Endothelial cell (in vitro differentiated cells): ENCODE measurements at regions not wholly inside any gene's neighbourhood (a gene's known extent, or its start where the extent isn't known, plus 50 kb on each side); places are given as distances from the start of the nearest gene placed in this dataset.

Experiments used
- DNase-seq: peaks from one replicate; pipeline ENCODE4 v3.0.0; 2021; ENCODE audit warnings: low spot score
- H3K27ac Mint-ChIP-seq: one replicate; pipeline ENCODE4 v1.8.0; 2021; ENCODE audit warnings: mixed read lengths, inconsistent platforms; ENCODE audit not compliant: unreplicated experiment
- H3K27me3 Mint-ChIP-seq: one replicate; pipeline ENCODE4 v1.8.0; 2021; ENCODE audit warnings: mild to moderate bottlenecking, moderate library complexity, mixed read lengths, inconsistent platforms; ENCODE audit not compliant: unreplicated experiment
- H3K36me3 Mint-ChIP-seq: one replicate; pipeline ENCODE4 v1.8.0; 2021; ENCODE audit warnings: mild to moderate bottlenecking, low read depth, mixed read lengths, inconsistent platforms; ENCODE audit not compliant: unreplicated experiment
- H3K4me1 Mint-ChIP-seq: one replicate; pipeline ENCODE4 v1.8.0; 2021; ENCODE audit warnings: mild to moderate bottlenecking, mixed read lengths, inconsistent platforms; ENCODE audit not compliant: unreplicated experiment
- H3K4me3 Mint-ChIP-seq: one replicate; pipeline ENCODE4 v1.8.0; 2021; ENCODE audit warnings: mild to moderate bottlenecking, mixed read lengths, inconsistent platforms; ENCODE audit not compliant: unreplicated experiment
- H3K9me3 Mint-ChIP-seq: one replicate; pipeline ENCODE4 v1.8.0; 2021; ENCODE audit warnings: mixed read lengths, inconsistent platforms; ENCODE audit not compliant: unreplicated experiment
- TF ChIP-seq, protein P1 (sequence below): fragments of 200-600 bp; sonication (generic); IDR thresholded peaks from one replicate; pipeline ENCODE4 v1.5.0; 2021; ENCODE audit warnings: antibody characterized with exemption; ENCODE audit not compliant: unreplicated experiment

DNA sequence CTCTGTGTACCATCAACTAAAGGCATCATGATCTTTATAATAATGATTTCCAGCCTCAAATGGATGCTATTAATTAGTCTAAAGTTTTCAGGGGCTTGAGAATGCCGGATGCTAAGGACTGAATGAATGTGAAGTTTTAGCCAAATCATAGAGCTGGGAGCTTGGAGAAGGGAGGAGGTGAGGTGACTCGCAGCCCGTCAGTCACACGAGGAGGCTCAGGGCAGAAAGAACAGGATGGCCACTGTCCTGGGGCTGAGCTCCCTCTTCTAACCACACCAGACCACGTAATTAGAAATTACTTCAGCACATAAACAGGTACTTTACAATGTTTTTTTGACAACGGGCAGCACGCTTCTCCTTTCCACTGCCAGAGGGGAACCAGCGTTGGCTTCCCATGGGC, 222.6 kb downstream of the NPR3 start:
- DNase-seq: no peak
- Mint-ChIP-seq H3K27ac (no peak overlapping the region), H3K9me3 (peaks cover 3% of the 10 kb centered on the region), H3K4me3 (no peak overlapping the region), H3K27me3 (no peaks in the 10 kb centered on the region), H3K36me3 (no peaks in the 10 kb centered on the region), H3K4me1 (no peaks in the 10 kb centered on the region)
- TF ChIP-seq, protein P1, sequence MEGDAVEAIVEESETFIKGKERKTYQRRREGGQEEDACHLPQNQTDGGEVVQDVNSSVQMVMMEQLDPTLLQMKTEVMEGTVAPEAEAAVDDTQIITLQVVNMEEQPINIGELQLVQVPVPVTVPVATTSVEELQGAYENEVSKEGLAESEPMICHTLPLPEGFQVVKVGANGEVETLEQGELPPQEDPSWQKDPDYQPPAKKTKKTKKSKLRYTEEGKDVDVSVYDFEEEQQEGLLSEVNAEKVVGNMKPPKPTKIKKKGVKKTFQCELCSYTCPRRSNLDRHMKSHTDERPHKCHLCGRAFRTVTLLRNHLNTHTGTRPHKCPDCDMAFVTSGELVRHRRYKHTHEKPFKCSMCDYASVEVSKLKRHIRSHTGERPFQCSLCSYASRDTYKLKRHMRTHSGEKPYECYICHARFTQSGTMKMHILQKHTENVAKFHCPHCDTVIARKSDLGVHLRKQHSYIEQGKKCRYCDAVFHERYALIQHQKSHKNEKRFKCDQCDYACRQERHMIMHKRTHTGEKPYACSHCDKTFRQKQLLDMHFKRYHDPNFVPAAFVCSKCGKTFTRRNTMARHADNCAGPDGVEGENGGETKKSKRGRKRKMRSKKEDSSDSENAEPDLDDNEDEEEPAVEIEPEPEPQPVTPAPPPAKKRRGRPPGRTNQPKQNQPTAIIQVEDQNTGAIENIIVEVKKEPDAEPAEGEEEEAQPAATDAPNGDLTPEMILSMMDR: no peak

DNA sequence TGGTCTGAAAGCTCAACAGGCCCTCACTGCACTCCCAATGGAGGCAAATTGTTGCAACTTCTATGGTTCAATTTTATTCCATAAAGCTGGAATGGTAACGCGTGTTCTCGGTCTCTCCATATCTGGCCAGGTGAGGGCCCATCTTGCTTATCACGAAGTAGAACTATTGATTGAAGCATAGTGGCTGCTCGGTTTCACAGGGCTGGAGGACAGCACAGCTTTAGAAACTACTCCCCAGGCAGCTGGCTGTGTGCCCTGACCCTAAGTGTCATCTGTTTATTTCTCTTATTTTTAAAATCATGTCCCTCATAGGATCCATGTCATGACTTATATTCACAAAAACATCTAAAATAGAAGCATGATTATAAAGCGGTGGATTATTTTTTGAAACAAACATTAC, 223.4 kb downstream of the NPR3 start:
- Mint-ChIP-seq H3K4me3 (no peak overlapping the region), H3K4me1 (no peaks in the 10 kb centered on the region), H3K27ac (no peak overlapping the region), H3K27me3 (no peaks in the 10 kb centered on the region), H3K9me3 (peaks cover 3% of the 10 kb centered on the region), H3K36me3 (no peaks in the 10 kb centered on the region)
- TF ChIP-seq, protein P1: no peak
- DNase-seq: no peak

DNA sequence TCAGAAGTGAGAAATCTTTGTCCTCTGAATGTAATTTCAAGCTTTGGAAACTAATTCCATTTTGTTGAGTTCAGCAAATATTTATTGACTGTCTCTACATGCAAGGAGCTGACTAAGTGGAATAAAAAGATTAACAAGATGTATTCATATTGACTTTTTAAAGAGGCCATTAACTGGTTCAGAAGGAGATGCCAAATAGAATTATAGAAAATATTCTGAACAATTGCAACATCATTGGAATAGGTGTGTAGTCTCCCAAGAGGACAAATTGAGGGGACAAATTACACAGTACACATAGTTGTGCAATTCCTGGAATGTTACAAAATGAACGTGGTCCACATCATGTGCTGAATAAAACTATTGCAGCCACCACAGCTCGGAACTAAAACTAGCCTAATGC, 224.2 kb downstream of the NPR3 start:
- no peak for DNase-seq
- Mint-ChIP-seq H3K27me3 (no peaks in the 10 kb centered on the region), H3K9me3 (peaks cover 3% of the 10 kb centered on the region)

DNA sequence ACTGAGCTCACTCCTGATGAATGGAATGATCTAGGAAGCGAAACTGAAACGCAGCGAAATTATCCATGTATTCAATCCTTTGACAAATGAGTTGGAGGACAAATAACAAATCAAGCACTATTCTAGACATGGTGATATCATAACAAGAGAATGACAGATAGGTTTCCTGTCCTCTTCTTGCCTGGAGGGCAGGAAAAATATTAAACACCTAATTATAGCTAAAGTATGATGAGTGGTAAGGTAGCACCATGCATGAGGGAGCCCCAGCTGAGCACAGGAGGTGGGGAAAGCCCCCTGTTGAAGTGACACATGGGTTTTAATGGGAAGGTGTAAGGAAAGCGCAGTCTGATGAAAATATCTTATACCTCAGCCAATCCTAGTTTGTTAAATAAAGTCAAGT, 225.2 kb downstream of the NPR3 start:
- Mint-ChIP-seq H3K9me3 (peaks cover 3% of the 10 kb centered on the region), H3K4me1 (no peaks in the 10 kb centered on the region), H3K27me3 (no peaks in the 10 kb centered on the region), H3K27ac (no peak overlapping the region), H3K4me3 (no peak overlapping the region), H3K36me3 (no peaks in the 10 kb centered on the region)
- TF ChIP-seq, protein P1: no peak
- no peak for DNase-seq

More for the DNA sequence above, 224.2 kb downstream of the NPR3 start:
- TF ChIP-seq, protein P1: no peak
- Mint-ChIP-seq H3K4me3 (no peak overlapping the region), H3K4me1 (no peaks in the 10 kb centered on the region), H3K36me3 (no peaks in the 10 kb centered on the region), H3K27ac (no peak overlapping the region)

DNA sequence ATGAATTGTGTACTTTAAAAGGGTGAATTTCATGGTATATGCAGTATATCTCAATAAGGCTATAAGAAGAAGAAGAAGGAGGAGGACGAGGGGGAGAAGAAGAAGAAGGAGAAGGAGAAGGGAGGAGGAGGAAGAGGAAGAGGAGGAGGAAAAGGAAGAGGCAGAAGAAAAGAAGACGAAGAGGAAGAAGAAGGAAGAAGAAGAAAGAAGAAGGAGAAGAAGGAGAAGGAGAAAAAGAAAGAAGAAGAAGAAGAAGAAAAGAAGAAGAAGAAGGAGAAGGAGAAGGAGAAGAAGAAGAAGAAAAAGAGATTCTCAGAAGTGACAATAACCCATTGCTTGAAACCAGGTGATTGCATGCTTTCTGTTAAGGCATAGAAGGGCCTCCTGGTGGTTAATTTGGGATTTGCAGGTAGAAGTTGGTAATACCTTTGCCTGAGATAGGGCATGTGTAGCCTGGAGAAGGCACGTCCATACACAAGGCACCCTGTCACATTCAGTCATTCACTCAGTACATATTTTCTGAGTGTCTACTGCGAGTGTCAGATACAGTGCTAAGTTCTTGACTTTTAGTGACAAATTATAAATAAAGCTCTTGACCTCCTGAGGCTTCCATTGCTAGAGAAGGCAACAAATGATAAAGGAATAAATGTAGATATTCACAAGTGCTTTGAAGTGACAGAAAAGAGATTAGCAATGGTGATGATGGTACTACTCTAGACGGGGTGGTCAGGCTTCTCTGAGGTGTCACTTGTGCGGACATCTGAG, 231.3 kb downstream of the NPR3 start:
- TF ChIP-seq, protein P1: peak; percentile 50
- no peak overlapping the region for H3K4me3 Mint-ChIP-seq
- no peak for DNase-seq
- H3K27ac Mint-ChIP-seq: no peak overlapping the region
- no peaks in the 10 kb centered on the region for H3K4me1 Mint-ChIP-seq
- no peaks in the 10 kb centered on the region for H3K36me3 Mint-ChIP-seq
- no peaks in the 10 kb centered on the region for H3K9me3 Mint-ChIP-seq
- no peaks in the 10 kb centered on the region for H3K27me3 Mint-ChIP-seq
